ENCODE measurements at regions not wholly inside any gene's neighbourhood (a gene's known extent, or its start where the extent isn't known, plus 50 kb on each side); places are given as distances from the start of the nearest gene placed in this dataset.

DNA sequence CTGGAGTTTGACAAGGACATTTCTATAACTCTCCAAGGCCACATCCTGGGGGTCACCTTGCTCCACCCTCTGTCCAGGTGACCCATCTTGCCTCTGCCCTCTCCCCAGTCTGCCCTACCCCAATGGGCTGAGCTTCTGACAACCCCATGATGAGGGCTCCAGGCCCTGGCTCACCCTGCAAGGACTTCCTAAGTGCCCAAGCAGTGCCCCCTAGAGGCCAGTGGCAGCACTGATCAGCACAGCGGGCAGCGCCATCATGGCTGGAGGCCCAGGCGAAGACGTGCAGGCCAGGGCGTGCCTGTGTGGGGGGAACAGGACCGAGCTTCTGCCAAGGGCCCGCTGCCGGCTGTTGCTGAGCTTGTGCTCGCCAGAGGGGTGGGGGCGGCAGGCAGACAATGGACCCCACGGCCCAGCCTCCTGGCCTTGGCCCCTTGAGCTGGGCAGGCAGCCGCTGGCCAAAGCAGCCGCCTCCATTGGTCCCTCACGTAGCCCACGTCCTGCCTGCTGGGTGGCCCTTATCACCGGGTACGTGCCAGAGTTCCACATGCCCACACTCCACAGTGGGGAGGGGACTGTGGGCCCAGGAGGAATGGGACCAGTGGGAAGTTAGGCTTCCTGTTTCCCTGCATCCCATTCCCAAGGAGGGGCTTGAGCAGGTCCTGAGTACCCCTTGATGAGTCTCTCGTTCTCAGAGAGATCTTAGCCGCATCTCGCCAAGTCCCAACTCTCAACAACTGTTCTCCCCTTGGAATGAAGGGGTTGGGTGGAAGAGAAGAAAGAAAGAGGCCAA lies 64.3 kb downstream of the MRPL14 start:
- ATAC-seq = no peak
- DNase-seq = peak; percentile 50
- intact Hi-C loops (cut with micrococcal nuclease) = no loop called here

DNA sequence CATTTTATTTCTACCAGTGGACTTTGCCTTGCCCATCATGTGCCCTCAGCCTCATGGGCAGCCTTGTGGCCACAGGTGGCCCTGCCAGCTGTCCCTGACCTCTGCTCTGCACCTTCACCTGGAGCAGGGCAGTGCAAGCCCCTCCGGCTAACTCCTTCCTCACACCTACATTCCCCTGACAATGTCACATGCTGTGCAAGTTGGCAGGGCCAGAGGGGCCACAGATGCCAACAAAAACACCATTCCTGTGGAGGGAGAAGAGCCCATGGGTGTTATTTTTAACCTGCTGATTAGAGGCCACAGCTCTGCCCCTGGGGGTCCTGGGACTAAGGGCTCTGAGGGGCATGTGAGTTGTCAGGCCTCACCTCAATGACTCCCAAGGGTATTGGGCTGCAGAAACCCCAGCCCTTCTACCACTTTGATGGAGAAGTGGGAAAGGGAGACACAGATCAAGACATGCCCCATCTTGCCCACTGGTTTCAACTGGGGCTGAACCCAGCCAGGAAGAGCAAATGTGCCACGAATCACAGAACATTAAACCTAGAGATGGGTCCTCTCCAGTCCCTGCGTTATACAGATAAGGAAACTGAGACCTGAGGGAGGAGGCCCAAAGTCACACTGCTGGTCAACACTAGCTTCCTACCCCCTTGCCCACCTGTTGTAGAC lies 65.0 kb downstream of the MRPL14 start:
- peak; percentile 50 for ATAC-seq
- DNase-seq = peak; percentile 65
- intact Hi-C loops (cut with micrococcal nuclease) = no loop called here

DNA sequence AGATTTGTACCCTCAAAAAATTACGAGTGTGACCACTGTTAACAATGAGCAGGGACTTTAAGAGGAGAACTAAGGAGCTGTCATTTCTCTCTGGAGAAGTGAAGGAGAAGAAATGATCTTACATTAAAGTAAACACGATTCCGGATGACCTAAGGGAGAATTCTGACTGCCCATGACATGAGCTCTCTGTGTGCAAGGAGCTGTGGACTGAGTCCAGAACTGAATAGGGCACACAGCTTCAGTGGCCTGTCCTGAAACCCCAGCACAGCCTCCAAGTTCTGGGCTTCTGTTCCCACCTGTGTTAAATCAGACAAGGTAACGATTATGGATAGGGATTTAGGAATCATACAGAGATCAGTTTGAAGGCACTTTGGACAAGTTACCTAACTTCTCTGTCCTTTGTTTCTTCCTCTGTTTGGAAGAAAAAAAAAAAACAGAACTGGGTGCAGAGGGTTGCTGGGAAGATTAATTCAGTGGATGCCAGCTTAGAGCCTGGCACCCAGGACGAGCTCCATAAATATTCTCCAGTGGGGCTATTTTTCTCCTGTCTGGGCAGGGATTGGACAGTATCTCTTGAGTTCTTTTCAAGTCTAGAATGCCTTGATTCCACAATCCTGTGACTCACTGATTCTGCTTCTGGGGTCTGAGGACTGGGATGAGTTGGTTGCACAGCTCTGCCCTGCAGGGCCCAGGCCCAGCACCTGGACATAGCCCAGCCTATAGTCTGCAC lies 65.7 kb downstream of the MRPL14 start:
- DNase-seq (no peak), ATAC-seq (peak; percentile 28)
- intact Hi-C loops (cut with micrococcal nuclease) = no loop called here

DNA sequence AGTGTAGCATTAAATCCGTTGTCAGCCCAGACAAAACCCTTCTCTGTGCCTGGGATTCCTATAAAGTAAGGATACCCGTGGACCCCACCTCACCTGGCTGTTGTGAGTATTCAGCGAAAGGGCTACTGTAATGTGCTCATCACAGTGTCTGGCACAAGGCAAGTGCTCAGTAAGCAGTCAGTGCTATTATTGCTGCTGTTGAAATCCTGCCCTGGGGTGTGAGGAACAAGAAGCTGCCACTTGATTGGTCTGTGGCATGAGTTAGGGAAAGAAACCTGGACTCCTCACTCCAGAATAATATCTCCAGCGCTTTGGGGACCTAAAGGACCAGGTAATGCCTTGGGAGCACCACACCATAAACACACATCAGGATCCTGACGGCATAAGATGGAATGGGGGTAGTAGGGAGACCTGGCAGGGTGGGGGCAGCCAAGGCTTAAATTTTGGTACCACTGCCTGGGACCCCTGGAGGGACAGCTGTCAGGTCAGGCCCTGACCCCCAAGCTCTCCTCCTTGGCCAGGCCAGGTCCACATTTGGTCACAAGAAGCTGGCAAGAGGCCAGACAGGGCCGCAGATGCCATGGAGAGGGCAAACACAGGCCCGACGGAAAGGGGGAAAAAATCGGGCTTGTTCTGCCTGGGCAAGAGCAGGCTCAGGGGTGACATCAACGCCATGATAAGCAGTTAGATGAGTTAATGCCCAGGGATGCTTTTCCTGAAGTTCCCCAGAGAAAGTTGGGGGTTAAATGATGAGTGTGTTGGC lies 66.5 kb downstream of the MRPL14 start:
- ATAC-seq (peak; percentile 47), DNase-seq (no peak)
- intact Hi-C loops (cut with micrococcal nuclease) = no loop called here

DNA sequence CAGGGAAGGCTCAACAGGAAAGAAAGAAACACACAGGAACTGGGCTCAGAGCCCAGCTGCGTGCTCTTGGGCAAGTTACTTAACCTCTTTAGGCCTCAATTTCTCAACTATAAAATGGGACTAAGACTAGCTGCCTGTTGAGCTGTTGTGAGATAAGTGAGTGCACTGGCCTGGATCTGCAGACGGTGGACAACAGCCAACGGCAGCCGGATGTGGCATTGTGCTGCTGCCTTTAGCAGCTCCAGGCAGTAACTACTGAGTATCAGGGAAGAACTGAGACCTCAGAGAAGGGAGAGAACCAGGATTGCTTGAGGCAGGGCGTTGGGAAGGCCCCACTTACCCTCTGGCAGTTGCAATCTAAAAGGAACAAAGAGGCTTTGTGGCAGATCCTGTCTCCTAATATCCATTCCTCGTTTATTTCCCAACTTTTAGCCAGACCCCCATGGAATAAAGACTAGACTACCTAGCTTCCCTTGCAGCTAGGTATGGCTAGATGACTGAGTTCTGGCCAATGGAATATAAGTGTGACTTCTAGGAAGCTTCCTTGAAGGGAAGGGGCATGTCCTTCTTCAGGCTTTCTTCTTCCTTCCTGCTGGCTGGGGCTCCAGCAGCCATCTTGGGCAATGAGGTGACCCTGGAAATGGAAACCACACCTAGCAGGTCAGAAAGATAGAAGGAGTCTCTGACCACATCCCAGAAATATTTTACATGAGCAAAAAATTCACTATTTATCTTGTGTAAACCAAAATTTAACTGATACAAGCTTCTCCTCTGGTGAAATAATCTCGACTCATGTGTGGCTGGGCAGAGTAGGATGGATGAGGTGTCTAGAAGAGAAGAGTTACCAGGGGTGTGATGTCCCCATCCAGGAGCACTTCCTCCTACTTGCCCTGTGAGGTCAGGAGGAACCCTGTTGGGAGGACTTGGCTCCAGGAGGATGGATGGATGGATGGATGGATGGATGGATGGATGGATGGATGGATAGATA lies 67.6 kb downstream of the MRPL14 start:
- DNase-seq = peak; percentile 79
- ATAC-seq = peak; percentile 33

DNA sequence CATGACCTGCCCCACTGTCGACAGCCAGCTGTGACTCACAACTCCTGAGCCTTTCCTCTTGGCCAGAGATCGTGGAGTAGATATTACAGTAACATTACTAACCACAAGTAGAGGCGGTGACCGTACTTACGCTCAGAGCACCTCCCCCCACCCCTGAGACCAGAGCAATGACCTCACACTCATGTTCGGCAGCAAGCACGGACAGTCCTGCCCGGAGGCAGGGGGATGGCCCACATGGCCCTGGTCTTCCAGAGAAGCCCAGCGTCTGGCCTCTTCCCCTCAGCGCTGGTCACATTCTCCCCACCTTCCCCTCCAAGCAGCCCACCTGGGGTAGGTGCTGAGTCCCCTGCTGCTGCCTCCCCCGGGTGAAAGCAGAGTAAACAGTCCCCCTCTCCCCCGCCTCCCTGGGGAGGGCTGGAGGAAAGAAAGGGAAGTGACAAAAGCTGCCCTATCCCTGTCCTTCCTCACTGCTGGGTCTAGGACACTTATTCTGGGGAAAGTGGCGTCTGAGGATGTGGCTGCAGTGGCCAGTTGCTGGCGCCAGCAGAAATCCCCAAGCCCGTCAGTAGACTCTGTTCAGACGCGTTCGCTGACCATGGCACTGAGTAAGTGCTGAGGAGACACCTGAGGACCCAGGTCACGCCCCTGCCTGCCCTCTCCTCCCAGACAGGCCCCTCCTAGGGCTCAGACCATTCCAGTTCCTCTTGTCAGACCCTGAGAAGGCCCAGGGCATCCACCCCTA lies 68.5 kb downstream of the MRPL14 start:
- DNase-seq (peak; percentile 77), ATAC-seq (peak; percentile 68)
- intact Hi-C loops (cut with micrococcal nuclease) = no loop called here

More for the DNA sequence above, 67.6 kb downstream of the MRPL14 start:
- intact Hi-C loops (cut with micrococcal nuclease) = no loop called here

DNA sequence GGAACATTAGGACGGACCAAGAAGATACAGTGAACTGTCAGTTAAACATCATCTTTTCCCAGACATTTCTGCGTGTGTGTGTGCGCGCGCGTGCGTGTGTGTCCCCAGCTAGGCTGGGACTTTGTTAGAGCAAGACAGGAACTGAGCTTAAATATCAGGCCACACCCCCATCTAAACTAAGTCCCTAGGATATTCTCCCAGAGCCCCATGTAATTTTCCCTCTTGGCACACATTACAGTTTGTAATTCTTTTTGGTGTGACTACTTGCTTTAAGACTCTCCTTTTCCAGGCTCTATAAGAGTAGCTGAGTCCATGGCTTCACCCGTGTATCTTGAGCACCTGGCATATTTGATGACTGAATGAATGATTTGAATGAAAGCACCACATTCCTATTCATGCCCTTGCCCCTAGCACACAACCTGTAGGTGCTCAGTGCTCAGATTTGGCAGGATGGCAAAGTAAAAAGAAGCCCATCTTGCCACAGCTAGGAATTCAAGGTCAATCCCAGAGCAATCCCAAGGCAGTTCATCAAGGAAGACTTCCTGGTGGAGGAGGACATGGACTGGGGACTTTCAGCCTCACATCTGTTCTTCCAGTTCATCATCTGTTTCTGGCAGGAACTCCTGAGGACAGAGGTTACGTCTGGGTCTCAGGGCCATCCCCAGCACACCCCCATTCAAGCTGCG lies 69.2 kb downstream of the MRPL14 start:
- intact Hi-C loops (cut with micrococcal nuclease) = no loop called here
- DNase-seq (no peak), ATAC-seq (no peak)

DNA sequence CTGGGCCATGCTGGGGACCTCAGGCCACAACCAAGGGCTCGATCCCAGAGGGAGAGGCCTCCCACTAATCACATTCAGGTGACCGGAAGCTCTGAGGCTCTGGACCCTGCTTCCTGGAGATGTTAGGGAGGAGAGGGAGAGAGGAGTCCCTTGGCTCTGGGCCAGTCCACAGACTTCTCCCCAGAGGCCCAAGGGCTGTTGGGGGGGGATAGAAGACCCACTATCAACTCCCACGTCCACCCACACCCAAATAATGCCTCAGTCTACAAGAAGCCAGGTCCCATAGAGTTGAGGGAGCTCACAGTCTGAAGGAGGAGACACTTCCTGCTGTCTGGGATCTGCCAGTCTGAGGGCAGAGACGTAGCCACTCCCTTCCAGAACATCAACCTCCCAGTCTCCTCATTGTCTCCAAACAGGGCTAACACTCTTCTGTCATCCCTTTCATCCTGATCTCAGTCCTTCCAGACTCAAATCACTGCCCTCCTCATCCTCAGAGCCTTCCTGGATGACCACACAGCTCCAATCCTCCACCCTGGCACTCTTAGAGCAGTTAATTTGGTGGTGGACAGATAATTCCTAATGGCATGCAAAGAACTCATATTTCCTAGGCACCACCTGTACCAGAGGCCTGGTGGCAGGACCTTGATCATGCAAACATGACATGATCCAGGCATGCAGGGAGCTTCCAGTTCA lies 69.9 kb downstream of the MRPL14 start:
- DNase-seq = no peak
- no peak for ATAC-seq
- intact Hi-C loops (cut with micrococcal nuclease) = no loop called here

DNA sequence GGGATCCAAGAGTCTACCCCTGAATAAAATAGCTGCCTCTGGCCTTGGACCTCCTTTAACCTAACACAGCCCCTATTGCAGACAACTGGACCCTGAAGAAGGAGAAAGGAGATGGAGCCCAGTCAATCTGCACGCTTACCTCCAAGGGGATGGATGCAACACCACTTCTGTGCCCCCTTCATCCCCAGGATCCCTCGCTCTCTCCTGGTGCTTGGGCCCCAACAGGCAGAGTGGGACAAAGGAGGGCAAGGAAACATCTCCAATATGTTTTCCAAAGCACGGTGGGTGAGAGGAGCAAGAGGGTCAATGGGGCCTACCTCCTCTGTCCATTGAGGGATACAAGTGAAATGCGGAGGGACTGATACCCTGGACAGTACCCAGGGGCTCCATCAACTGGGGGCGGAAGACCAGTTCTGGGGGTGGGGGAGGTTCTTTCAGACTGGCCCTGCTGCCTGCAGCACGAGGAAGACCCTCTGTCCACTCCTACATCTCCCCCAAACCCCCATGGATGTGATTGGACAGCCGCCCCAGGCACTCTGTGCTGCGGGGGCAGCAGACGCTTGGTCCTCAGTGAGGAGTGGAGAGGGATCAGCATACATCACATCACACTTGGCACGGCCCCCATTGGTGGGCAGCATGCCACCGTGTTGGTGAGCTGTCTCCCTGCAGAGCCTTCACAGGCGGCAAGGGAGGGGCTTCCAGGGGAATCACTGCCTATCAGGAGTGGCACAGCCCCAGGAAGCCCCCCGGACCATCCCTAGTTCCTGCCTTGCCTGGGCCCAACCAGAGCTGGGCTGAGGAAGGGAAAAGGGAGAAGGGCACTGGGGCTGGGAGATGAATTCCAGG lies 70.6 kb downstream of the MRPL14 start:
- DNase-seq (peak; percentile 84), ATAC-seq (peak; percentile 2)
- intact Hi-C loops (cut with micrococcal nuclease) = no loop called here

DNA sequence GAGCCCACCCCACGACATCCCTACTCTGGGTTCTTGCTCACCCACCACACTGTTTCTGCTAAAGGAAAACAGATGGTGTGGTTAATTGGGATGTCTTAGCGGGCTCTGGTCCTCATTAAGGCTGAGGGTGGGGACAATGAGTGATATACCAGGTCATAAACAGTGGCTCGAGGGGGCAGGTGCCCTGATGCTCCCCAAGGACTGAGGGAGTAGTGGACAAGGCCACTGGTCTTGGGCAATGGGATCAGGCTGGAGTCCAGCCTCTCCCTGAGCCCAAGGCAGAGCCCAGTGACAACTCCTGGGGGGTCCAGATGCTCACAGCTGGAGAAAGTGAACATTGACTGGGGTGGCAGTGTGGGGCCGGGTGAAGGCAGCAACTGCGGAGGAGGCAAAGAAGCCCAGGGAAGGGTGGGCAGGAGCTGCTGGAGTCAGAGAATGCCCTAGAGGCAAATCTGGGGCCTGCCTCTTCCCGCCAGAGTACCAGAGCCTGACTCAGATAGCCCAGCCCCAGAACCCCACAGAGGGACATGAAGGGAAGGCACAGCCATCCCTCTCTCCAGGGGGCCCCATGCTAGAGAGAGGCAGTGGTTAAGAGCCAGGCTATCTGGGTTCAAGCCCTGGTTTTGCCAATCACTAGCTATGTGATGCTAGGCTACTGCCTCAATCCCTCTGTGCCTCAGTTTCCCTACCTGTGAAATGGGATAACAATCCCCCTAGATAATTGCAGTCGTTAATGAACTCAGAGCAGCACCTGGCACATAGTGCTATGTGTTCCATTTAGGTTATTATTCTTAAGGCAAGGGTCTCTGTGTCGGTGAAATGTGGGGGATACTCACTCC lies 72.3 kb downstream of the MRPL14 start:
- DNase-seq (peak; percentile 19), ATAC-seq (no peak)
- intact Hi-C loops (cut with micrococcal nuclease) = no loop called here

DNA sequence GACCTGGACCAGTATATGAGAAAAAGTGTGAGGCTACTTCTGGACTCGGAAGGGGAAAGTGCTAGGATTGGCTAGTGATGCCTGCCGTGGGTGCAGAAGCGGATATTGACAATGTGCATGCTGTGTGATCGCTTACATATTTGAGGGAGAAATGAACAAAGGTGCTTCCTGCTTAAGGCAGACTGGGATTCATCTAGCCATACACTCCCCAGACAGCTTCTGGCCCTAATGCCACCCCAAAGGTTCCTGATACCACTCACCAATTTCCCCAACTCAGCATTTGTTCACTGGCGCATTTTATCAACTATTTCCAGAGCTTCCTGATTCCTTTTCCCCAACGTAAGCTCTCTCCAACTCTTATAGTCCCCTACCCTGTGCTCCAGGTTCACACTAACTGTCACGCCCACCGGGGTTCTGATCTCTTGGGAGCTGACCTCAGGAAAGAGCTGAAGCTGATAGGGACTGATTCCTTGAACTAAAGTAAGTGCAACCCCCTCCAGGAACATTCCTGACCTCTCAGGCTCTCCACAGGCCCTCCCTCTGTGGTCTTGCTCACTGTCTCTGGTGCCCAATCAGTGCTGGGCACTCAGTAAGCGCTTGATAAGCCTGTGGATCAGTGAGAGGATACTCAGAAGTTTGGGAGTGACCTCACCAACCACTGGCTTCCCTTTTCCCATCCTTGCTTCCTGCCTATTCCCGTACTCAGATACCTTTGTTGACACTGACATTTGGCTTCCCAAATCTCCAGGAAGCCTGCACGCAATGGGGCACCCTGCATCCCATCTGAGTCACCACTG lies 73.3 kb downstream of the MRPL14 start:
- ATAC-seq (no peak), DNase-seq (peak; percentile 23)
- intact Hi-C loops (cut with micrococcal nuclease) = no loop called here

DNA sequence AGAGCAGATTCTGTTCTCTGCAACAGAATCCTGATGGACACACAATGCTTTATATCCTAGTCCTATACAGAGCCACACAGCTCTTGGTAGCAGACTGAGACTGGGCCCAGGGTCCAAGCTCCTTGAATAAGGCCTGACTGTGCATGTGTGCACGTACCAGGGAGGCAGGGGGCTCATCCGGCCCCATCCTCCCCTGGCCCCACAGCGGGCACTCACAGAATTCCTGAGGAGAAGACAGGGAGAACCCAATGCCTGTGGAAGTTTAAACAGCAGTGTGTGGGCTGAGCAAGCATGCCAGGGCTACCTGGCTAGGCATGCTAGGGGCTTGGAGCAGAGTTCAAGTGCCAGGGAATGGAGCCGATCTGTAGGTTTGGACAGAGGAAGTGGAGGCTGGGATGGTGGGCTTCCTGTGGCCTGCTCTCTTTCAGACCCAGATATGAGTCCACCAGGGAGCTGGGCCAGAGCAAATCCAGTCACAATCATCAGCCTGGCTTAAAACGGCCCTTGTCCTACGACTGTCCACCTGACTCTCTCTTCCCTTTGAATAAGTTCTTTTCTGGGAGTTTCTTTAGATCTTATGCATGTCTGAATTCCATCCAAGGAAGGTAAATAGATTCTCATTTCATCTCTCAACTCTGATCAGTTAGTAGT lies 74.0 kb downstream of the MRPL14 start:
- intact Hi-C loops (cut with micrococcal nuclease) = no loop called here
- peak; percentile 15 for DNase-seq
- ATAC-seq = no peak

DNA sequence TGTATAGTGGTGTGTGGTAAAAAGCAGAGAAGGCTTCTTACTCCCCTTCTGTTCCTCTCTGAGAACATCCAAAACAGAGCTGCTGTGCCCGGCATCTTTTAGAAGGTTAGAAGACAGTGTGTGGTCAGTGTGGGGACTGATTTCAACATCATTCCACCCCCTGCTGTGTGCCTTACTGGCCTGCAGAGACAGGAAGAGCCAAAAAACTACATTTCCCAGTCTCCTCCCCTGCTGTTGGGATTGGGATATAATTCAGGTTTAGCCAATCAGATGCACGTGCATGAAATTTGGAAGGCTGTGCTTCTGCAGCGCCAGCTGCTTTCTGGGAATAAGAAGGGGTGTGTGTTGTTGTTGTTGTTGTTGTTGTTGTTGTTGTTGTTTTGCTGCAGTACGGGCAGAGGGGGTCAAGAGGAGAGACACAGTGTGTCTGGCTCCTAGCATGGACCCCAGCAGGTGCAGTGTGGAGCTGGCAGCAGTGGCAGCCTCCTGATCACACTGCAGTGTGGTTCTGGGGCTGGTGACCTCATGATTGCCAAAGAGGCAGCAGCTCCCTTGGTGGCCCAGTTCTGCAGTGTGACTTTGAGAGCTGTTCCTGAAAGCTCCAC lies 74.7 kb downstream of the MRPL14 start:
- intact Hi-C loops (cut with micrococcal nuclease) = no loop called here
- ATAC-seq = peak; percentile 59
- no peak for DNase-seq

Data from left ventricle myocardium superior (tissue), 1 donor.